Activated CD4-positive, alpha-beta T cell treated with anti-CD3 and anti-CD28 coated beads for 36 hours (primary cell): ENCODE measurements at regions not wholly inside any gene's neighbourhood (a gene's known extent, or its start where the extent isn't known, plus 50 kb on each side); places are given as distances from the start of the nearest gene placed in this dataset.
A peak's percentile ranks its signal among the peaks of the same experiment; 100 is the strongest.

Source experiments
- ATAC-seq: fragments of 200-7000 bp; cut with Tn5 transposase; one replicate; pipeline ENCODE4 v1.10.0; 2021; ENCODE audit warnings: mild to moderate bottlenecking, moderate library complexity
- CTCF ChIA-PET: fragments of 350-600 bp; sonication (Branson Sonifier 250); formaldehyde crosslinking; loops from one replicate; lab custom pipeline; 2021; ENCODE audit warnings: antibody characterized with exemption; lab: Charles Lee
- POLR2A ChIA-PET: fragments of 350-600 bp; sonication (Branson Sonifier 250); formaldehyde crosslinking; loops from one replicate; lab custom pipeline; 2021; ENCODE audit warnings: antibody characterized with exemption, inconsistent platforms; lab: Charles Lee
- DNase-seq: peaks from one replicate; pipeline ENCODE4 v3.0.0-alpha.2; 2020
- H3K27ac Mint-ChIP-seq: one replicate; pipeline ENCODE4 v1.8.0; 2021; ENCODE audit warnings: mixed read lengths
- H3K27me3 Mint-ChIP-seq: one replicate; pipeline ENCODE4 v1.8.0; 2021; ENCODE audit warnings: mixed read lengths
- H3K36me3 Mint-ChIP-seq: one replicate; pipeline ENCODE4 v1.8.0; 2021; ENCODE audit warnings: low read depth, mixed read lengths
- H3K4me1 Mint-ChIP-seq: one replicate; pipeline ENCODE4 v1.8.0; 2021; ENCODE audit warnings: mixed read lengths
- H3K4me3 Mint-ChIP-seq: one replicate; pipeline ENCODE4 v1.8.0; 2021; ENCODE audit warnings: mild to moderate bottlenecking, moderate library complexity, mixed read lengths
- H3K9me3 Mint-ChIP-seq: one replicate; pipeline ENCODE4 v1.8.0; 2021; ENCODE audit warnings: low read depth, mixed read lengths
- intact Hi-C, 2 experiments: fragments of 100-400 bp; cut with DNase I in 1 of 2; cut with micrococcal nuclease in 1 of 2; formaldehyde crosslinking; loops; one replicate each; pipeline versions ENCODE4 v1.14.2 to v1.15.1; 2022 to 2024; cut with DNase I, micrococcal nuclease

GRCh38 chr4:57445686-57446085, 335.5 kb upstream of the IGFBP7 start:
- no peak for DNase-seq
- intact Hi-C loops, result no loop called here
- ChIA-PET POLR2A (no interaction called here), CTCF (no interaction called here)
- ATAC-seq, result no peak
- H3K27me3 Mint-ChIP-seq, result no peaks in the 10 kb centered on the region
- H3K4me3 Mint-ChIP-seq, result no peak overlapping the region
- H3K9me3 Mint-ChIP-seq, result peaks cover 2% of the 10 kb centered on the region
- no peaks in the 10 kb centered on the region for H3K4me1 Mint-ChIP-seq
- H3K27ac Mint-ChIP-seq, result no peak overlapping the region
- H3K36me3 Mint-ChIP-seq, result no peaks in the 10 kb centered on the region

- Mint-ChIP-seq H3K4me1 (no peaks in the 10 kb centered on the region), H3K9me3 (no peaks in the 10 kb centered on the region), H3K27ac (no peak overlapping the region), H3K4me3 (no peak overlapping the region), H3K36me3 (no peaks in the 10 kb centered on the region), H3K27me3 (no peaks in the 10 kb centered on the region)
- ChIA-PET POLR2A (no interaction called here), CTCF (no interaction called here)
- ATAC-seq (no peak), DNase-seq (no peak)
- intact Hi-C loops, result no loop called here
These were observed 334.5 kb upstream of the IGFBP7 start for GRCh38 chr4:57444671-57445070.

GRCh38 chr4:57443787-57444186, 333.6 kb upstream of the IGFBP7 start:
- ChIA-PET POLR2A (no interaction called here), CTCF (no interaction called here)
- ATAC-seq (no peak), DNase-seq (no peak)
- Mint-ChIP-seq H3K4me1 (no peaks in the 10 kb centered on the region), H3K27ac (no peak overlapping the region), H3K9me3 (no peaks in the 10 kb centered on the region), H3K4me3 (no peak overlapping the region), H3K27me3 (no peaks in the 10 kb centered on the region), H3K36me3 (no peaks in the 10 kb centered on the region)
- intact Hi-C loops, result no loop called here

GRCh38 chr4:57443308-57443707, 333.1 kb upstream of the IGFBP7 start:
- no peaks in the 10 kb centered on the region for H3K9me3 Mint-ChIP-seq
- DNase-seq (no peak), ATAC-seq (no peak)
- H3K27ac Mint-ChIP-seq, result no peak overlapping the region
- intact Hi-C loops, result no loop called here
- no peak overlapping the region for H3K4me3 Mint-ChIP-seq
- ChIA-PET POLR2A (no interaction called here), CTCF (interaction anchor here (0.6 kb wide), 1 partner anchor 36 kb away, joined by 3 read pairs; no protein-coding TSS in a partner anchor)
- no peaks in the 10 kb centered on the region for H3K36me3 Mint-ChIP-seq
- no peaks in the 10 kb centered on the region for H3K4me1 Mint-ChIP-seq
- no peaks in the 10 kb centered on the region for H3K27me3 Mint-ChIP-seq

- intact Hi-C loops, result no loop called here
- no peaks in the 10 kb centered on the region for H3K36me3 Mint-ChIP-seq
- H3K27me3 Mint-ChIP-seq, result no peaks in the 10 kb centered on the region
- CTCF ChIA-PET, result interaction anchor here (0.6 kb wide), 1 partner anchor 35 kb away, joined by 3 read pairs; no protein-coding TSS in a partner anchor
- no peak overlapping the region for H3K4me3 Mint-ChIP-seq
- POLR2A ChIA-PET, result no interaction called here
- H3K4me1 Mint-ChIP-seq, result no peaks in the 10 kb centered on the region
- DNase-seq (peak; percentile 30), ATAC-seq (no peak)
- no peaks in the 10 kb centered on the region for H3K9me3 Mint-ChIP-seq
- H3K27ac Mint-ChIP-seq, result no peak overlapping the region
These were observed 332.7 kb upstream of the IGFBP7 start for GRCh38 chr4:57442831-57443291.

GRCh38 chr4:57442241-57442640, 332.1 kb upstream of the IGFBP7 start:
- Mint-ChIP-seq H3K9me3 (no peaks in the 10 kb centered on the region), H3K27me3 (no peaks in the 10 kb centered on the region), H3K36me3 (no peaks in the 10 kb centered on the region), H3K27ac (no peak overlapping the region), H3K4me3 (no peak overlapping the region), H3K4me1 (no peaks in the 10 kb centered on the region)
- ATAC-seq, result no peak
- intact Hi-C loops, result no loop called here
- ChIA-PET POLR2A (no interaction called here), CTCF (no interaction called here)
- no peak for DNase-seq

- no peak overlapping the region for H3K4me3 Mint-ChIP-seq
- ATAC-seq, result no peak
- H3K27ac Mint-ChIP-seq, result no peak overlapping the region
- H3K4me1 Mint-ChIP-seq, result no peaks in the 10 kb centered on the region
- intact Hi-C loops, result no loop called here
- ChIA-PET POLR2A (no interaction called here), CTCF (no interaction called here)
- H3K9me3 Mint-ChIP-seq, result no peaks in the 10 kb centered on the region
- no peak for DNase-seq
- H3K36me3 Mint-ChIP-seq, result no peaks in the 10 kb centered on the region
- H3K27me3 Mint-ChIP-seq, result no peaks in the 10 kb centered on the region
These were observed 327.5 kb upstream of the IGFBP7 start for GRCh38 chr4:57437649-57438048.

GRCh38 chr4:57435300-57435699, 325.1 kb upstream of the IGFBP7 start:
- no peaks in the 10 kb centered on the region for H3K27me3 Mint-ChIP-seq
- ATAC-seq, result no peak
- no peak overlapping the region for H3K4me3 Mint-ChIP-seq
- no peak for DNase-seq
- intact Hi-C loops, result no loop called here
- no peaks in the 10 kb centered on the region for H3K9me3 Mint-ChIP-seq
- no peaks in the 10 kb centered on the region for H3K4me1 Mint-ChIP-seq
- POLR2A ChIA-PET, result no interaction called here
- CTCF ChIA-PET, result interaction anchor here (0.7 to 1.5 kb wide), 3 partner anchors 9 to 272 kb away, joined by 3 to 4 read pairs (median 3); no protein-coding TSS in a partner anchor
- no peak overlapping the region for H3K27ac Mint-ChIP-seq
- H3K36me3 Mint-ChIP-seq, result no peaks in the 10 kb centered on the region

- Mint-ChIP-seq H3K27me3 (no peaks in the 10 kb centered on the region), H3K36me3 (no peaks in the 10 kb centered on the region), H3K4me3 (no peak overlapping the region), H3K4me1 (no peaks in the 10 kb centered on the region), H3K27ac (no peak overlapping the region), H3K9me3 (no peaks in the 10 kb centered on the region)
- intact Hi-C loops, result no loop called here
- DNase-seq (no peak), ATAC-seq (no peak)
- ChIA-PET POLR2A (no interaction called here), CTCF (interaction anchor here (1.0 kb wide), 1 partner anchor 267 kb away, joined by 4 read pairs; no protein-coding TSS in a partner anchor)
These were observed 320.5 kb upstream of the IGFBP7 start for GRCh38 chr4:57430726-57431125.

- ChIA-PET CTCF (interaction anchor here (0.5 to 2.1 kb wide), 9 partner anchors 9 to 739 kb away, joined by 3 to 9 read pairs (median 3); no protein-coding TSS in a partner anchor), POLR2A (interaction anchor here (0.7 kb wide), 1 partner anchor 145 kb away, joined by 3 read pairs; no protein-coding TSS in a partner anchor)
- Mint-ChIP-seq H3K36me3 (no peaks in the 10 kb centered on the region), H3K9me3 (no peaks in the 10 kb centered on the region), H3K4me1 (no peaks in the 10 kb centered on the region), H3K27me3 (no peaks in the 10 kb centered on the region), H3K4me3 (no peak overlapping the region), H3K27ac (no peak overlapping the region)
- peak; percentile 72 for DNase-seq
- intact Hi-C loops, result loop anchor here in 1 of 2 experiments (2.0 kb wide), 1 partner anchor 262 kb away; no protein-coding TSS in a partner anchor
- no peak for ATAC-seq
These were observed 316.7 kb upstream of the IGFBP7 start for GRCh38 chr4:57426779-57427395.

GRCh38 chr4:57425610-57426009, 315.4 kb upstream of the IGFBP7 start:
- Mint-ChIP-seq H3K4me1 (no peaks in the 10 kb centered on the region), H3K27ac (no peak overlapping the region), H3K27me3 (no peaks in the 10 kb centered on the region), H3K9me3 (no peaks in the 10 kb centered on the region), H3K4me3 (no peak overlapping the region), H3K36me3 (no peaks in the 10 kb centered on the region)
- no peak for DNase-seq
- ChIA-PET CTCF (interaction anchor here (1.0 to 2.1 kb wide), 4 partner anchors 7 to 262 kb away, joined by 3 to 8 read pairs (median 4); no protein-coding TSS in a partner anchor), POLR2A (no interaction called here)
- intact Hi-C loops, result loop anchor here in 1 of 2 experiments (2.0 kb wide), 1 partner anchor 261 kb away; no protein-coding TSS in a partner anchor
- ATAC-seq, result peak; percentile 39

- ATAC-seq (no peak), DNase-seq (no peak)
- ChIA-PET CTCF (no interaction called here), POLR2A (no interaction called here)
- no peaks in the 10 kb centered on the region for H3K4me1 Mint-ChIP-seq
- H3K27ac Mint-ChIP-seq, result no peak overlapping the region
- no peaks in the 10 kb centered on the region for H3K9me3 Mint-ChIP-seq
- intact Hi-C loops, result no loop called here
- no peaks in the 10 kb centered on the region for H3K27me3 Mint-ChIP-seq
- H3K4me3 Mint-ChIP-seq, result no peak overlapping the region
- no peaks in the 10 kb centered on the region for H3K36me3 Mint-ChIP-seq
These were observed 314.2 kb upstream of the IGFBP7 start for GRCh38 chr4:57424232-57424897.
